NCI-H1436 (cell line): ENCODE measurements at regions not wholly inside any gene's neighbourhood (a gene's known extent, or its start where the extent isn't known, plus 50 kb on each side); places are given as distances from the start of the nearest gene placed in this dataset.

Experiments used
- DNase-seq: peaks from one replicate; lab custom pipeline; 2025; lab: John Stamatoyannopoulos, UW

DNA sequence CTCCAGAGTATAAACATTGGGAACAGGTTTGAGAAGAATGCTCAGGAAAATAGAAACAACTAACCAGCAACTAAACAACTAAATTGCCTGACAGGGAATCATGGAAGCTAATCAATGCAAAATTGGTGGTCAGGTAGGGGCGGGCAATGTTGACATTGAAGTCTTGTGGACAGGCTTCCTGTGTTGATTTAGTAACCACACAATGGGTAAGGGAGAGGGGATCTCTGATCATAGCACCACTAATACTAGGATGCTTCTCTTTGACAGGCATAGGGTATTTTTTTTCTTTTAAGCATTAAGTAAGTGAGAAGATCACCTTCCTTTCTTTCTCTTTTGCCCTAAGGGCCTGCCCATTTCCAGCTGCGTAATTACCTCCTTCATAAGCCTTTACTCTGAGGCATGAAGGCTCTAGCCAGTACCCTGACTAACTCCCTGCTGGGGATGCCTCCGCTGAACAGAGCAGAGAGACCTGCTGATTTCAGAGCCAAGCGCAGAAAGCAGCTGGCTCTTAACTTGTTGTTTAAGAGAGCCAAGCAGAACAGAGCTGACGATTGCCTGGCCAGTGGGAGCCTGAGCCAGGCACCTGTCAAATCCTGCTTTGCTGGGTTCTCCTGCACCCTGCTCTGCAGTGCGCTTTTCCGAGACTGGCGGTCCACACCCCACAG lies 118.7 kb downstream of the BMP2 start:
- no peak for DNase-seq

DNA sequence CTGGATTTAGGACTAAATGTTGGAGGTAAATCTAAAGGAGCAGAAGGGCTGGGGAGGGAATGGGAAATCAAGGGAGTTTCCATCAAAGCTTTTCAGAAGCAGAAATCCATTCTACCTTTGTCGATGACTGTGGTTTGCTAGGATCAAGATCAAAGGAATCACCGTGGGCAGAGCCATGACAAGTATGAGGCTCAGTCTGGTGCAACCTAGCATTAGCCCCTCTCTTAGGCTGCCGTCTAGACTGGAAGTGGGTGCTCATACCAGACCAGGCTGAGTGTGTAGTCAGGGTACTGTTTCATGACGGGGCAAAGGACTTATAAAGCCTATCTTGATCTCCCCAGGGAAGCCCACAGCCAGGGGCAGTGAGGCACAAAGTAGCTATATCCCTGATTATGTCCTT lies 120.5 kb downstream of the BMP2 start:
- DNase-seq = no peak

DNA sequence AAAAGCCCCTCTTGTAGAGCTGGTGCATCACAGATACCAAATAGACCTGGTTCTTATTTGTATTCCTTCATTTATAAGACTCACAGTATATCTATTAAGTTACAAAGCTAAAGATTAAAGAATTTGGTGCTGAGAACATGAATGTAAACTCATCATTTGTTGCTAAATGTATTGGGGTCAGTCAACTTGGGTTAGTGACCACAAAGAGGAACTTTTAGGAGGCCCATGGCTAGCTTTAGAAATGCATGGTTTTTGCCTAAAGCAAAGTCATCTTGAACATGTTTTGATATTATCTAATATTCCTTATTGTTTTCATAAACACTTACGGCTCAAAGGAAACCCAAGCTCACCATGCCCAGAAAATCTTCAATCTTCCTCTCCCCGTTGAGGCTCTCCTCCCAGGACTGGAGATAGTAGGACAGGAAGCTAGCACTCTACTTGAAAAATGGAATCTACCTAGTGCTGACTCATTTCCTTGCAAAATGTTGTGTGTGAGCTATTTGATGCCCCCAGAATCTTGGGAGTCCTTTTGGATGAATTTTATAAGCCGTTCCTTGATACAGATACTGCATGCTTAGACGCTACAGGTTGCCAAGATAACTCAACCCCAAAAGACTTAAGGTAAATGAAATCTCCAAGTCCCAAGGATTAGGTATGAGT lies 121.4 kb downstream of the BMP2 start:
- DNase-seq = no peak

DNA sequence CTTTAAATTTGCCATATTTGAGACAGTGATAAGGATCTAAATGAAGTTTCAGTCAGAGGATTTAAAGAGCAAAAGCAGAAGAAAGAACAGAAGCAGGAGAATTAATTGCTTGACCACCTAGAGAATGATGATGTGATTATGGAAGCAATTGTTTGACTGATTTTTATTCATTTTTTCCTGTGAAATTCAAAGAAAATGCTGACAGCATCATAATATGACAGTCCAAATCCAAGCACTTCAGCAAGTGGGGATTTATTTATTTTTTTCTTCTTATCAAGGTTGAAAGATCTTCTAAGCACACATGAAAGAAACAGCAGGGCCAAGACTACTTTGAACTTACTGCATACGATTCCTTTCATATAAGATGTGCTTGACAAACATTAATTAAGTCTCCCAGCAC lies 125.2 kb downstream of the BMP2 start:
- no peak for DNase-seq

DNA sequence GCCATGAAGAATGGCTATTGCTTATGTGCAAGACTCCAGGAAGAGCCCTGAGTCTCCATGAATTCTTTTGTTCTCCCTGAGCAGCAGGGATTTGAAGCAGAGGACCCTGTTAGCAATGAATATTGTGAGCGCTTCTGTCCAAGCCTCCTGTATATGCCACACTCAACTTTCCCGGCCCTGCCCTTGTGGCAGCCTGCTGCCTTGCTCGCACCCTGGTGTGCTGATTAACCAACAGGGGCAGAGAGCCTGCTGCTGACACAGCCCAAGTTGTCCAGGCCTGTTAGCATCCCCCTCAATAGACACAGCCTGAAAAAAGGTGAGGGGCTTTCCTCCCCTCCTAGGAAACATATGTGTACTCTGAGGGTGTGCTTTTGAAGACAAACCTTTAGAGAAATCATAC lies 131.4 kb downstream of the BMP2 start:
- no peak for DNase-seq

DNA sequence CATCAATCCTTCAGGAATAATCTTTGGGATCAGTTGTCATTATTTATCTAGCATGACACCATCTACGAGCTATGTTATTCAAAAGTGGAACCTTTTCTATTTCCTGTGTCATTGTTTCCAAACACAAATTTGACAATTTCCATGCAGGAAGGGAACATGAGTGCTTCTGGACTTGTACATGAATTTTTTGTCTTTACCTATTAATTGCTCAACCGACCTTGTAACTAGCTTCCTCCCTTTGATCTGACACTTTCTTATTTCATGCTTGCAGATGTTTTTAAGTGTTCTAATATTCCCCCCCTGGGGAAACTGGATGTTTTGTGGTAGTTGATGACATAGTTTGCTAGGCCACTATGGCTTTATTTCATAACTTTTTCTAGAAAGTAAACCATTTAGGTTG lies 139.4 kb downstream of the BMP2 start:
- DNase-seq = no peak

DNA sequence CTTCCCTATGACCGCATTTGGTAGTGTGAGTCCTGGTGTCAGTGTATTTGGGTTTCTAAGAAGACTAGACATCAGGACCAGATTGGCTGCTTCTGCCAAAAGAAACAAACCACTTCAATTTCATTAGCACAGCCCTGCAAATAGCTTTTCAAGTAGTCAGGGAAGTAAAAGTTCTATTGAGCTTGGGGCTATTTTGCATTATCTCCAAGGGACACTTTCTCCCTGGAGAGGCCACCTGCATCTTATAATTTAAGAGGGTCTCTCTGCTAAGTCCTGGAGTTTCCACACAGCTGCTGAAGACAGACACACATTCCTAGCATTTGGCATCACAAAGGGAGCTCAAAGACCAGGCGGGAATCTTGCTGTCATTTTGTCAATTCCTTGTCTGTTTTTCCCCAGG lies 141.2 kb downstream of the BMP2 start:
- DNase-seq = no peak

DNA sequence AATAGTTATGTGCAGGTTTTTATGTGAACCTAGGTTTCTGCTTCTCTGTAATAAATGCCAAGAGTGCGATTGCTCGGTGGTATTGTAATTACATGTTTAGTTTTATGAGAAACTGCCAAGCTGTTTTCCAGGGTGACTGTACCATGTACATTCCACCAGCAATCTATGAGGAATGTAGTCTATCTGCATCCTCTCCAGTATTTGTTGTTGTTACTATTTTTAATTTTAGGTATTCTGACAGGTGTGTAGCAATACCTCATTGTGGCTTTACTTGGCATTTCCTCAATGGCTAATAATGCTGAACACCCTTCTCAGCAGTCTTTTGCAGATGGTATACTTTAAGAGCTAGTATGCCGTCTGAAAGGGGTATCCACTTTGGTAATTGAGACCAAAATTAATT lies 142.1 kb downstream of the BMP2 start:
- DNase-seq = no peak

DNA sequence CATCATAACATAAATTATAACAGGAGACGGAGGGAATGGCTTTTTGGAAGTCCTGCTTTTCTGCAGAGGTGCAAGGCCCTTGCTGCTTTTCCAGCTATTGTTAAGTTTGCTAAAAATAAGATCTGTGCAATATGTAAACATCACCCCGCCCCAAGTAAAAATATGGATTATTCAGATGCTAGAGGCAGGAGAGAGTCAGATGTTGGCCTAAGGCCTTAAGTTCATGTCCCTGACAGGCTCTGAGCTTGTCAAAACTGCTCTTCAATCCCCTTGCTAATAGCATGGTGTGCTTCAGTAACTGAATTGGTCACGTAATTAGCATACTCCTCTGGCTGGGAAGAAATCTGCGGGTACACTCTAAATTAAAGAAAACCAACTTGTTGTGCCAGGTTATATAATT lies 147.5 kb downstream of the BMP2 start:
- no peak for DNase-seq

DNA sequence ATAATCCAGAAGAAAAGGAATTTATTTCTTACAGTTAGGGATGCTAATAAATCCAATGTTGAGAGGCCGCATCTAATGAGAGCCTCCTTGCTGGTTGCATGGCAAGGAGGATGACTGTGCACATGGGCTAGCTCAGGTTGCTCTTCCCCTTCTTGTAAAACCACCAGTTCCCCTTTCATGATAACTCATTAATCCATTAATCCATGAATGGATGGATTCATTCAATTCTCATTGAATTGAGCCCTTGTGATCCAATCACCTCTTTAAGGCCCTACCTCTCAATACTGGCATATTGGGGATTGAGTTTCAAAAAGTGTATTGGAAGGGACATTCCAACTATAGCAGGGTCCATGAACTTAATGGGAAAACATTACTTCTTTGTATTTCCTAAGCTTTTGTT lies 149.5 kb downstream of the BMP2 start:
- no peak for DNase-seq

DNA sequence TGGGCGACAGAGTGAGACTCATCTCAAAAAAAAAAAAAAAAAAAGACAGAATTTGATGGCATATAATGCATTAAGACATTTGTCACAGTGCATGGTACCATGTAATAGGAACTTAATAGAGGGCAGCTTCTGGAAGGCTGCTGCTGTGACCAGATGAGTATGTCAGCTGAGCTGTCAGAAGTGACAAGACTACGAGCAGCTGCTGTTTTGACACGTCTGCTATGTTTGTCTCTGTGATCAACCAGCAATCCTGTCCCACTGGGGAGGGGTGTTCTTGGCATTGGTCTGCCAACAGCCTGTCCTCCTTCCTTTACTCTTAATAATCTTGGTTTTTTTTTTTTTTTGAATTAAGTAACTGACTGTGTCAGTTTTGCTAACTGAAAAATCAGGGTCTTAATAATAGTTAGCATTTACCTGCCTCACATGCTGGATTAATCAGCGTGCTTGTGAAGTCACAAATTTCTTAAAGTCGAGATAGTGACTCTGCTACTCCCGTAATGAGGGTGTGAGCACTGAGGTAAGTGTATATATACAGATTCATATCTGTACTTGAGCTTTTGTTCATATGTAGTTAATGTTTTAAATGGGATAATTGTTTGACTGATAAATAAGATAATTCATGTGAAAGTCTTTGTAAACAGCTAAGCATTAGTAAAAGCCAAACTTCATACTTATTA lies 152.4 kb downstream of the BMP2 start:
- no peak for DNase-seq

DNA sequence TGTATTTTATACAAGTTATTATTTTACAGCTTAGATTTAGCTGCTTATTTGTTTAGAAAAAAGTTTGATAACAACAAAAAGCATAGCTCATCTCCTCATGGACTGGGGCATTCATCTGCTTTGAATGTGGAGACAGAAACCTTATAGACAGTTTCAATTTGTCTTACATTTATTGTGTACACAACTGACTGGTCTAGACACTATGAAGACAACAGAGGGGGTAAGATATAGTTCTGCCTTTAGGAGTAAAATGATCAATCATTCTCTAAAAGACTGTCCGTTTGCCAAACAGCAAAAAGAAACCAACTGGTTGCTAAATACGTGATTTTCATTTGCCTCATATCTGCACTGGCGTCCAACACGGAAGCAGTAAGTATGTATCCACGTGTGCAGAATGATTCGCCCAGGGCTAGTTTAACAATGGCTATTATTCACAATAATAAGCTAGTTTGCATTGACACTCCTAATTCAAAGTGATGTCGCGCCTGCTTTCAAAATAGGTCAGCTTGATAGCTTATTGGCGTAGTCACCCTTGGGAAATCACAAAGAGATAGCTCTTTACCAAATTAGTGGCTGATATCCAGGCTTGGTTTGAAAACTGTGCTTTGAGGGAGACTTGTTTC lies 153.6 kb downstream of the BMP2 start:
- no peak for DNase-seq

DNA sequence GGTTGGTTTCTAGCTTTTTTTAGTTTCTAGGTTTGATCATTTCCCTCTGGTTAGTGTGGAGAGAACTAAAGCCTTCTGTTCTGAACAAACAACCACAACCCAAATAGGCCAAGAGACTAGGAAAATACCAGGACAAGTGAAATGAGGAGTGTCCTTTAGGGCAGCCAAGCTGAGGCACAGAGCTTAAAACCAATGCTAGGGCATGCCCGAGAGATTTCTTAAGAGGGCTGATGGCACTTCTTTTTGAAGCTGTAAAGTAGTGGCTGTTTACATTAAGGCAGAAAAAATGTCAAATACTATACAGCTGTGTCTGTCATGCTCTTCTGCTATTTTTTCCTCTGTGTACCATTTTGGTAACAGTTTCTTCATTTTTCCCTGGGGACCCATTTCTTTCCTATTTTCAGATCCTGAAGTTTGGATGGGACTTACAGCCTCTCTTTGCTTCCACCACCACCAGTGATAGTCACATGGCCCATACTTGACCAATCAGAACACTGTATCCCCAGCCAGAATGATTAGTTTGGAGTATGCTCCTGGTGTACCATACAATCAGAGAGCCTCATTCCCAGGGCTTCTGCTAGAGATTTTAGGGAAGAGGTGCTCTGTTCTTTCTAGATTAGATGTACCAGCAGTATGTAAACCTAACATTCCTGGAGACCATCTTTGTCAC lies 154.4 kb downstream of the BMP2 start:
- no peak for DNase-seq

DNA sequence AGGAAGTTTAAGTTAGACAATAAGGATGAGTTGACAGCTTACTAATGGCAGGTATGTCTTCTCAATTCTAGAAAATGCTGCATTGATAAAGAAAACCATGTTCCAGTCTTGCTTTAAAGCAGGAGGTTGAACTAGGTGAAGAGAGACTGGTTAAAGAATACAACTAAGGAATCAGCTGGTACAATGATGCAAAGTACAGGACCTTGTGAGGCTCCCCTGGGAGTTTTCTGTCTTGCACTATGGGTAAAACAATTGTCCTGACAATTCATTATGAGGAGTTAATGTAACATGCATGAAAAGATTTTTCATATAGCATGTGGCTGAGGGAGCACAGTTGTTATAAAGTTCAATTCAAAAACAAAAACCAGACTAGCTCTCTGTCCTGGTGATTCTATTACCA lies 157.2 kb downstream of the BMP2 start:
- DNase-seq = no peak

DNA sequence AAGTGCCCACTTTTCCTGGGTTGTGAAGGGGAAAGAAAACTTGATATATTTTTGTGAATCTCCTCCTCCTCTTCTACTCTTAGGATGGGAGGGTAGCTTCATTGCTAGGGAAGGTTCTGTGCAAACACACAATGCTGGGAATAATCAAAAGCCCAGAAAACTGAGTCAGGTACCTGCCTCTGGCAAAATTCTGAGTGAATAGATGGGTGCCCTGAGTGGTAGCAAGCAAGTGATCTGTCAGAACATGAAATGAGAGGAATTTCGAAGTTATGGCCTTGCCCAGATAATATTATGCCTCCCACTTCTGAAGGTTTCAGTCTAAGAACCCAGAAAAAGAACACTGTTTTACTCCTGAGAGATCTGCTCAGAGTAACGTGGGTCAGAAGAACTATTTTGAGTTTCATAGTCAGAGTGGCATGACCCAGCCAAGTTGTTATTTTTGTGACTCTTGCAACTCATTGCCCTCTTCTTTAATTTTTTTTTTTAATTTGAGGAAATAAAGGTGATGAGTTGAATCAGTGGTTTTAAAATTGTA lies 158.3 kb downstream of the BMP2 start:
- no peak for DNase-seq

DNA sequence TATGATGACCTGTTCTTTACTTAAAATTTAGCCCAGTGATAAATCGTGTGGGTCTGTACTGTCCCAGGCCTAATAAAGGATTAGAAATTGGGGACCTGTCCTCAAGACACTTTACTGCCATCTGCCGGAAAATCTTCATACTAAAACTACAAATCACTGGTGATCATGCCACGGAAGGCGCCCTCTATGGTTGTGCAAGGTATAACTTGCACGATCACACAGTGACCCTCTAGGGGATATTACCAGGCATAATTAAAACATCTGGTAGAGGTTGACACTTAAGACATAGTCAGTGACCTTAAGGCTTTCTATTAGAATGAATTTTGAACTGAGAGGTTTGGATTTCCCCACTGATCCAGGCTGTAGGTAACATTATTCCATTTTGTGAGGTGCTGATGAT lies 172.6 kb downstream of the BMP2 start:
- DNase-seq = peak; percentile 34

DNA sequence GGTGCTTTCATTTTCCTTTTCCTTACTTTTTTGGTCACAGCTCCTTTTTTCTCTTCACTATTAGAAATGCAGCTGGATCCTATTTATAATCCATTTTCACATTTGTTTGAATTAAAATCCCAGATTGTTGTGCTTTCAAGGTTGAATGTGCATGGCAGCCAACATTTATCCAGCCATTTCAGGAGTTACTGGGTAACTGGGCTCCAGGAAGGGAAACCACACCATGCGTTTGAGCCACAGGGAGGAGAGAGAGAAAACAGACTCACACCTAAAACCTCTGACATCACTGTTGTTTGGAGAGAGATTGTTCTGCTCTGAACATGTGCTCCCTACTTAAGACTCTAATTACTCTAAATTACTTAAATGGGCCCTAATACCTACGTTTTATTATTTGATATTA lies 173.4 kb downstream of the BMP2 start:
- DNase-seq = no peak

DNA sequence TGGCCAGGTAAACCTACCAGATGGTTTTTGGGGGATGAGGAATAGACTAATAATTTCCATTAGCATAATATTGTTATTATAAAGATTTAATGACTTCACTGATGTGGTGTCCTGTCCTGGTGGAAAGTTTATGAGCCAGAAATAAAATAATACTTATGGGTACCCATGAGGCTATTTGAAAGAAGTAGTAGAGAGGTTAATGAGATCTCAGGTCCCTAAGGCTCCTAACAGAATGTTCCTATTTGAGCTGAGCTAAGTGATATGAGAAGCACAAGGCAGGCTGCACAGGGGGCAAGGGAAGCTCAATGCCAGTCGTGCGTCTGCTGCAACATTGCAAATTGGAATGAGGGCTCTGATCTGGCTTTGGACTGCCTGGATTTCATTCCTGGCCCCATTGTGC lies 174.1 kb downstream of the BMP2 start:
- no peak for DNase-seq

DNA sequence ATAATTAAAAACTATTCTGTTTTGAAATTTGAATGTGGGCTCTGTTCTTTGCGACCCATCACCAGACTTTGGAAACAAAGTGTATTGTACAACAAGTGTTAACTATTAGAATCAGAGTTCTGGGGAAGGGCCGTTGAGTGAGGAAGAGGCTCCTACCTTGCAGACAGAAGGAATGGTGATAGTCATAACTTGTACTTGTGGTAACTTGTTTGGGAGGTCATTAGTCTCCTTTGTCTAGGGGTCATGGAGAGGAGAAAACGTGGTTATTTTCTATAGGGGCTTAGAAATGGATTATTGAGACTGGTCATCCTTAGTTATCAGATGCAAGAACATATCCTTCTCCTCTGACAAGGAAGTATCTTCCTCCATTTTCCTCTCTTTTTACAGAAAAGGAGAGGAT lies 174.8 kb downstream of the BMP2 start:
- no peak for DNase-seq

DNA sequence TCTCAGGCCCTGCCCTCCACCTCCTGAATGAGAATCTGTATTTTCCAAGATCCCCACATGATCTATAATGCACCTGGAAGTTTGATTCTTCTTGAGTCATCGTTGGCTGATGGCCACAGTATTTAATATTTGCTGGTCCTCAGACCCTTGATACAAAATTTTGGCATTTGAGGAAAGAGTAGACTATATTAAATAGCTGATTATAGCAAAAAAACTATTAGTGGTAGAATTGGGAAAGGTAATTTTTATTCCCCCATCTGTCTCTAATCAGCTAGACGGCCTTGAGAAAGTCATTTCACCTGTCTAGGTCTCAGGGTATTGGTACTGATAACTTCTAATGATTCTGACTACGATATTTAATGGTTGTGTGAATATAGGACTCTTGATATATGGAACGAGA lies 176.8 kb downstream of the BMP2 start:
- DNase-seq = no peak

DNA sequence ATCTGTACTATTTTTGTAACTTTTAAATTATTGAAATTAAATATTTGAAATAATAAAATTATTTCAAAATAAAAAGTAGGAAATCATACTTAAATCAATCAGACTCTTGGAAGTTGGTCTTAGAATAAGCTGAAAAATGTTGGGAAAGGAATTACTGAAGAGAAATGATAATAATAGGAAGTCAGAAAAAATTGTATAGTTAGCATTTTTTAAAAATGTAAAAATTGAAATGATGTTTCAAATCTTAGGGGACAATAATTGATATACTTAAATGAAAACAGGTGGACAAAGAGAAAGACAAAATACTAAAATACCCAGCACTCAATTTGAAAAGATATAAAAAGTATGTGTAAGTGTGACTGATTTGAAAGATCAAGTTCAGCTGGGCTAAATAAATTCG lies 186.1 kb downstream of the BMP2 start:
- DNase-seq = no peak

DNA sequence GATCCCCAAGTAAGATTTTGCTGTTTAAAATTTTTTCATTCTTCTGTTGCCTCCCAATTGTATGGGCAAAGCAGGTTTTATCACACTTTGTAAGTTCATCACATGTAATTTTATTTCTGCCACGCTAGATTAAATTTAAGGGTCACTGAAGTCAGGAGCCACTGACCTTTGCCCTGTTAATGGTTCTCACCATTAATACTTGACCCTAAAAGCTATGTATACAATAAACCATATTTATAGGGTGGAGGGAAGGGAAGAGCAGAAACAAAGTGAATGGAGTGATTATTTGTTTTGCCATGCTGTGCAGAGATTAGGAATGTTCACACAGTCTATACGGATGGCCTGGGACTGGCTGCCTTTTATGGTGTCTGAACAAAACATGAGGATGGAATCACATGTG lies 186.7 kb downstream of the BMP2 start:
- DNase-seq = no peak
